IPS DF 4.7 (cell line): ENCODE measurements at regions not wholly inside any gene's neighbourhood (a gene's known extent, or its start where the extent isn't known, plus 50 kb on each side); places are given as distances from the start of the nearest gene placed in this dataset.
"Not testable (repeated sequence)": the region's sequence is repeated elsewhere in the genome, so short reads cannot be mapped to it uniquely, and the experiment has no call there.

Source experiments
- DNase-seq: peaks from one replicate; pipeline ENCODE4 v3.0.0-alpha.2; 2013; ENCODE audit warnings: low spot score; ENCODE audit errors: extremely low read depth

DNA sequence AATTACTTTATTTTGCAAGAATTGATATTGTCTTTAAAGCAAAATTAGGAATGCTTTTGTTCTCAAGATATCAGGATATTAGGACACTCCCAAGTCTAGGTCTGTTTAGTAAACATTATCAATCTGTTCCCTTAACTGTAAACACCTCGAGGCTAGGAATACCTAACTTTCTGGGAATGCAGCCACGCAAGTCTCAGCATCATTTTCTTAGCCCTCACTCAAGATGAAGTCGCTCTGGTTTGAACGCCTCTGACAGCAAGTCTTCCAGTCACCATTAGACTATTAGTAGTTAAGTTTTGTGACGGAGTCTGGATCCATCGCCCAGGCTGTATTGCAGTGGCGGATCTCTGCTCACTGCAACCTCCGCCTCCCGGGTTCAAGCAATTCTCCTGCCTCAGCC lies 128.0 kb upstream of the MYO3A start:
- DNase-seq = no peak

GRCh38 chr10:25808372-25808771 lies 125.7 kb upstream of the MYO3A start:
- no peak for DNase-seq

DNA sequence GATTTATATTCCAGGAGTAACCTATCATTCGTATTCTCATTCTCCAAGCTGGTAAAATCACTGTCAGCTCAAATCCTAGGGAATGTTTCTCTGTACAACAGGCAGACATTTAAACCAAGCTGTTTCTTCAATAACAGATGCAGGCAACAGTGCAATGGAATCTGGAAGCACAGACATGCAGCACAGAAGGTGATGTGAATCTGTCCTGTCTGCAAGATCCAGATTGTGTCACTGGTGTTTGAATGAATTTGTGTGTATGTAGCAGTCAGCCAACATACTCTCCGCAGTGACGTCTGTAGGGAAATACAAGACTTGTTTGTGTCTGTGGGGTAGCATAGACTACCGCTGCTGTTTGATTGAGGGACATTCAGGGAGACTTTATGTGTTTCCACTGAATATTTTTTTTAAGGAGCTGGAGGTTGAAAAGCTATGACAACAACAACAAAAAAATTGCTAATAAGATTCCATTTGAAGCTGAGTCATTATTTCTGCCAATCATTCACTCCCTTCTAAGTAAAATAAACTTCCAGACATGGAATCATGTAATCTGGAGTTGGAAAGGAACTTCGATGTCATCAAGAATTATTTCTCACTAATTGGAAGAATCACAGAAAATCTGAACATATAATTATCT lies 122.9 kb upstream of the MYO3A start:
- DNase-seq = no peak

DNA sequence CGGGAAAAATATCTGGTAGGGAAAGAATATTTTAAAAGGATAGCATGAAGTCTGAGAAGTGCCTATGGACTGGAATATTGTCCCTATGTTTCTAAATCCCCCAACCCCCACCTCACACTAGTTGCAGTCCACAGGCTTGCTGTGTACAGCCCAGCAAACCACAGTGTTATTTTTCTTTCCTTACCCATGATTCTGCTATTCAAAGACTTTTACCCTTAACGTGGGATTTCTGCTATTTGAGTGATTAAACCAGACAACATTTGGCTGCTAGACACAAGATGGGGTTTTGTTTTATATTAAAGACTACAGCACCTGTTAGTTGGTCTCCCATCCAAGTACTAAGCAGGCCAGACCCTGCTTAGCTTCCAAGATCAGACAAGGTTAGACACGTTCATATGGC lies 120.5 kb upstream of the MYO3A start:
- no peak for DNase-seq

DNA sequence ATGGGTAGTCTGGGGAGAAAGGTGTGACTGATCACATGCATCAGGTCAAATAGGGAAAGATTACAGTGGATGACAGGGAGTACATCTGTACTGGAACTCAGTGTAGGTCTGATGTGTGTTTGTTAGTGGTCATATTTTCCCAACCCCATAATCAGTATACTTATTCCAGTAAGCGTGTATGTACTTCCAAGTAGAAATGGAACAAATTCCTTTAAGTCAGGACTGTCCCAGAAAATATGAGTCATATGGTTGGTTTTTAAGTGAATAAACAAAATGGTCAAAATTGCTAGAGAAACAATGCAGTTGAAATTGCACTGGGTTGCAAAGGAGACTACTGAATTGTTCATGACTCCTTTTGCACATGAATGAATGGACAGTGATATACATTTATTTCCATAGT lies 118.8 kb upstream of the MYO3A start:
- no peak for DNase-seq

GRCh38 chr10:25815999-25816768 lies 117.8 kb upstream of the MYO3A start:
- no peak for DNase-seq

DNA sequence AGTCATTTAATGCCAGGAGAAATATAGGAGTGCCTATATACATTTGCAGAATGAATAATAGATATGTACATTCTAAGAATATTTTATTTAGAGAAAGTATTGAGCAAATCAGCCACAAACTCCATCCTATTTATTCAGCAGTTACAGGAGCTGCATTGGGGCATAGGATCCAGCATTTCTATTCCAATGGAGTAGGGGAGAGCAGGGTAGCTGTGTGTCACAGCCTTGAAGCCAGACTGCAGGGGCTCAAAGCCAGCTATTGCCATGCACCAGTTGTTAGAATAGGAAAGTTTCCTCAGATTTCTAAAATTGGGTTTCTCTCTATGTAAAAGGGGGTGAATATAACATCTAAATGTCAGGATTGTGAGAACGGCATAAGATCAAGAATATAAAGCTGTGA lies 116.8 kb upstream of the MYO3A start:
- DNase-seq = no peak

DNA sequence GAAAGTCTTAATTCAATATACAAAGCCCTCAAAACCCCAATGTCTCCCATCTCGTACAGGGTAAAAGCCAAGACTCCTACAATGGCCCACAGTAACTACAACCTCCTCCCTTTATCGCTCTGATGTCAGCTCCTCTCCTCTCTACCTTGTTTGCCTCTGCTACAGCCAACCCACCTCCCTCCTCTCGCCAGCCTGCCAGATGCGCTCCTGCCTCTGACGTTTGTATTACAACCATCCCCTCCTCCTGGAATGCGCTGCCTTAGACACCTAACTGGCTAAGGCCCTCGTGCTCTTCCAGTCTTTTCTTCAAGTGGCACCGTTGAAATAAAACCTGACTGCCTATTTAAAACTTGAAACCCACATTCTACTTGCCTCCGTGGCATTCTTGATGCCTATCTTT lies 115.3 kb upstream of the MYO3A start:
- peak; percentile 33 for DNase-seq

- DNase-seq = no peak
Measured at GRCh38 chr10:25820472-25820871, 113.6 kb upstream of the MYO3A start.

DNA sequence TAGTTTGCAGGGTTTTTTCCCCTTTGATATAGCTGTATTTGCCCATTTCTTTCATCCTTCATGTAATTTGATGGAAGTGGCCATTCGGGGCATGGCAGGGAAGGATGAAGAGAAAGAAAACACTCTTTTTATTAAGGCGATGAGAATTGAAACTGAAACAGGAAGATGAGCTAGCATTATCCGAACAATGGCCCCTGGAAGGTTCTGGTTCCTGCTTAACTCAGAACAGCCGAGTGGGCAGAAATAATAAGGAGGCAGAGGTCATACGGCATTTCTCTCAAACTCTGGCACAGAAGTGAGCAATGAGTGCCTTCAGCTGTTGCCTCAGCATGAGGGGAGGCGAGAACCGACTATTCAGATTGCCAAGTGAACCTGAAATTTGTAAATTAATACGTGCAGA lies 113.2 kb upstream of the MYO3A start:
- DNase-seq = no peak

- no peak for DNase-seq
Measured at GRCh38 chr10:25824050-25824449, 110.0 kb upstream of the MYO3A start.

DNA sequence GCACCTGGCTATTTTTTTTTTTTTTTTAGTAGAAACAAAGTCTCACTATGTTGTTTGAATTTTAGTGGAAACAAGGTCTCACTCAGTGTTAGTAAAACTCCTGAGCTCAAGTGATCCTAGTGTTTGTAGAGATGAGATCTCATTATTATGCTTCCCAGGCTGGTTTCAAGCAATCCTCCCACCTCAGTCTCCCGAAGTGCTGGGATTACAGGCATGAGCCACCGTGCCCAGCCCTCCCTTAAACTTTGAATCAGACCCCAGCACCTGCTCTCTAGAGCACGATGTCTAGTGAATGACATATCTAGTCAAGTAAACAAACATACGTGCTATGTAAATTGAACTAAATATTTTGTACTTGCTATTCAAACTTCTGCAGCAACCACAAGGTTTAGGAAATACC lies 105.6 kb upstream of the MYO3A start:
- DNase-seq = no peak

- DNase-seq = no peak
Measured at GRCh38 chr10:25831080-25831479, 102.9 kb upstream of the MYO3A start.

GRCh38 chr10:25839683-25840082 lies 94.3 kb upstream of the MYO3A start:
- DNase-seq = no peak

- not testable (repeated sequence) for DNase-seq
Measured at GRCh38 chr10:25840875-25841274, 93.2 kb upstream of the MYO3A start.

DNA sequence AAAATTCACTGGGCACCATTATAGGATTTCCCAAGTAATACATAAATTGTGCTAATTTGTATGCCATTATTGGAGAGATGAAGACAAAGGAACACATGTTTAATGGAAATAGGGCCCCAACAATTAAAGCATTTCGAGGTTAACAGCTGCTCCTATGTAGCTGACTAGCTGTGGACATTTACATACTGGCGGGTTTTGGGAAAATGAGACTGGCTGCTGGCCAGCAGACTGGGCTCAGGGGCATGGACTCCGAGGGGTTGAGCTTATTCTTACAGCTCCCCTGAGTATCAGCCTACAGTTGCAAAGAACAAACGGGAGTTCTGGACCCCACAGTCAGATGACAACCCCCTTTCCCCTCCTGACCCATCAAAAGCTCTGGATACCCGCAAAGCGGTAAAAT lies 91.9 kb upstream of the MYO3A start:
- DNase-seq = no peak

- DNase-seq = no peak
Measured at GRCh38 chr10:25843551-25844170, 90.4 kb upstream of the MYO3A start.

DNA sequence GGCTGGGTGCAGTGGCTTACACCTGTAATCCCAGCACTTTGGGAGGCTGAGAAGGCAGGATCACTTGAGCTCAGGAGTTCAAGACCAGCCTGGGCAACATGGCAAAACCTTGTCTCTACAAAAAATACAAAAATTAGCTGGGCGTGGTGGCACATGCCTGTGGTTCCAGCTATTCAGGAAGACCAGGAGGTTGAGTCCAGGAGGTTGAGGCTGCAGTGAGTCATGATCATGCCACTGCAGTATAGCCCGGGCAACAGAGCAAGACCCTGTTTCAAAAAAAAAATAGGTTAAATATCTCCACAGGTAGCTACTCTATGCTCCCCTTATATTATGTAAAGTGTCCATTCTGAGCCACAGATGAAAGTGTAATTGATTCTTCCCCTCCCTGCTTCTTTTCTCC lies 89.3 kb upstream of the MYO3A start:
- not testable (repeated sequence) for DNase-seq

- no peak for DNase-seq
Measured at GRCh38 chr10:25849268-25849667, 84.8 kb upstream of the MYO3A start.

DNA sequence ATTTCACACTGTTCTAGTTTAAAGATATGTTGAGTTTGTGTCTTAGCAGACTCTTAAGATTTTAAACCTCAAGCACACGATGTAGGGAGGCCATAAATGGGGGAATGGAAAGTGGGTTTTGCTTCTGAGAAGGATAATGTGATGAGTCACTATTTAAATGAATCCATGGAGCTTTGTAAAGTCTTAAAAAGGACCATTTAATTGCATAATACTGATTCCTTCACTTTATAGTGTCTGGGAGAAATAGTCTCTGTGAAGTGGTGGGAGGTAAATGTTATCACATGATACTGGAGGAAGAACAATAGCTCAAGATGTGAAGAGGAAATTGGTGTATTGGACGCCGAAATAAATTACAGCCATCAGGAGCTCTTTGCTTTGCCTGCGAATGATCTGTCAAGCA lies 84.0 kb upstream of the MYO3A start:
- DNase-seq = no peak

- no peak for DNase-seq
Measured at GRCh38 chr10:25851548-25851947, 82.5 kb upstream of the MYO3A start.

GRCh38 chr10:25852364-25852941 lies 81.6 kb upstream of the MYO3A start:
- no peak for DNase-seq
